Muscle layer of colon (tissue), 2 donors: ENCODE measurements at regions not wholly inside any gene's neighbourhood (a gene's known extent, or its start where the extent isn't known, plus 50 kb on each side); places are given as distances from the start of the nearest gene placed in this dataset.
"Not testable (repeated sequence)": the region's sequence is repeated elsewhere in the genome, so short reads cannot be mapped to it uniquely, and the experiment has no call there.

Source experiments
- H3K27ac ChIP-seq: one replicate; pipeline ENCODE4 v1.7.0; 2013; ENCODE audit warnings: low read depth, mild to moderate bottlenecking, low read length, moderate library complexity
- H3K27me3 ChIP-seq, 2 donors: one replicate each; pipeline ENCODE4 v1.7.0; 2013; ENCODE audit warnings: low read length in 2 of 2, mild to moderate bottlenecking in 2 of 2; ENCODE audit not compliant: insufficient read depth in 2 of 2, control insufficient read depth in 1 of 2
- H3K36me3 ChIP-seq: one replicate; pipeline ENCODE4 v1.7.0; 2013; ENCODE audit warnings: mild to moderate bottlenecking, low read length; ENCODE audit not compliant: insufficient read depth
- H3K4me1 ChIP-seq: one replicate; pipeline ENCODE4 v1.7.0; 2013; ENCODE audit warnings: mild to moderate bottlenecking, low read length; ENCODE audit not compliant: insufficient read depth
- H3K4me3 ChIP-seq, 2 donors: one replicate each; pipeline ENCODE4 v1.7.0; 2013; ENCODE audit warnings: low read length in 2 of 2, low read depth in 1 of 2, mild to moderate bottlenecking in 1 of 2, moderate library complexity in 1 of 2
- H3K9ac ChIP-seq: one replicate; pipeline ENCODE4 v1.7.0; 2013; ENCODE audit warnings: low read length
- H3K9me3 ChIP-seq: one replicate; pipeline ENCODE4 v1.7.0; 2013; ENCODE audit warnings: mild to moderate bottlenecking, low read length
- donor health status: abdominal sarcoma.
- donor health status: Adenocarcinoma of cecum.

- H3K36me3 ChIP-seq: no peaks in the 10 kb centered on the region
- no peak overlapping the region for H3K27ac ChIP-seq
- H3K9me3 ChIP-seq: no peaks in the 10 kb centered on the region
- no peak overlapping the region for H3K4me3 ChIP-seq
- H3K4me1 ChIP-seq: no peaks in the 10 kb centered on the region
- no peak overlapping the region for H3K9ac ChIP-seq
- peaks cover 0 to 38% of the 10 kb centered on the region in 2 donors for H3K27me3 ChIP-seq
Observed at GRCh38 chr4:3871881-3872833, 106.0 kb downstream of the ADRA2C start.

DNA sequence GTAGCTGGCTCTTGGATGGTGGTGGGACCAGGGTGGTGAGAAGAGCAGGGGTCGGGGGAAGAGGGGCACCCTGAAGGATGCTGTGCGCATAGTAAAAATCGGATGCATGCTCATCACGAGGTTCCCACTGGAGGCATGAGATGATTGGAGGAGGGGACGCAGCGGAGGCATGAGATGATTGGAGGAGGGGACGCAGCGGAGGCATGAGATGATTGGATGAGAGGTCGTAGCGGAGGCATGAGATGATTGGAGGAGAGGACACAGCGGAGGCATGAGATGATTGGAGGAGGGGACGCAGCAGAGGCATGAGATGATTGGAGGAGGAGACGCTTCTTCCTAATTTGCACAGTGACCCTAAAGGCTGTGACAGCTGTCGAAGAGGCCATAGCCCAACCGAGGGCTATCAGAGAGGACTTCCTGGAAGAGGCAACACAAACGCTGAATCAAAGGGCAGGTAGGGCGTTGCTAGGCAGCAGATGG, 106.7 kb downstream of the ADRA2C start:
- Histone ChIP-seq H3K9ac (no peak overlapping the region), H3K27ac (no peak overlapping the region), H3K4me1 (no peaks in the 10 kb centered on the region), H3K9me3 (no peaks in the 10 kb centered on the region), H3K4me3 (no peak overlapping the region), H3K27me3 (peaks cover 4 to 36% of the 10 kb centered on the region in 2 donors), H3K36me3 (no peaks in the 10 kb centered on the region)

DNA sequence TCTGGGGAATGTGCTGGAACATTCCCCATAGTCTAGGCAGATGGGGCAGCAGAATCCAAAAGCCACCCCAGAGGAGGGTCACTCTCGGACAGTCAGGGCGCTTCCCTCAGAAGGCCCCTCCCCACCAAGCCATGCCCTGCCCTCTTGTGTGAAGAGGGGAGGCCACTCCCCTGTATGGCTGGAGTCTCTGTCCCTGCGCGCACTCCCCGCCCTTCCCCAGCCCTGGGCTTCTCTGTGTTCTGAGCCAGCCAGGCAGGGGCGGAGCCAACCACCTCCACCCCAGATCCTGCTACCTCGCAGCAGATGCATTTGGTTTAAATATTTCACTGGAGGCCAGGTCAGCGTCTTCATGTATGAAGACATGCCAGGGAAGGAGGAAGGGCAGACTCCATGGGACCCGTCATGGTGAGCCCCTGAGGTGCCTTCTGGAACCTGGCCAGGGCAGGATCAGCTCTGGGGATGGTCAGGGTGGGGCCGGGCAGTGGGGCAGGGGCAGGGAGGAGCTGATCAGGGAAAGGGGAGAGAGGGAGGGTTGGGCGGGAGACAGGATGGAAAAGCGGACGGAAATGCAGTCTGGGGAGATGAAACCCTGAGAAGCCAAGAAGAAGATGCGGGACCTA, 107.3 kb downstream of the ADRA2C start:
- Histone ChIP-seq H3K4me3 (no peak overlapping the region), H3K36me3 (no peaks in the 10 kb centered on the region), H3K27me3 (peaks cover 5 to 36% of the 10 kb centered on the region in 2 donors), H3K9ac (no peak overlapping the region), H3K27ac (no peak overlapping the region), H3K4me1 (no peaks in the 10 kb centered on the region), H3K9me3 (no peaks in the 10 kb centered on the region)

DNA sequence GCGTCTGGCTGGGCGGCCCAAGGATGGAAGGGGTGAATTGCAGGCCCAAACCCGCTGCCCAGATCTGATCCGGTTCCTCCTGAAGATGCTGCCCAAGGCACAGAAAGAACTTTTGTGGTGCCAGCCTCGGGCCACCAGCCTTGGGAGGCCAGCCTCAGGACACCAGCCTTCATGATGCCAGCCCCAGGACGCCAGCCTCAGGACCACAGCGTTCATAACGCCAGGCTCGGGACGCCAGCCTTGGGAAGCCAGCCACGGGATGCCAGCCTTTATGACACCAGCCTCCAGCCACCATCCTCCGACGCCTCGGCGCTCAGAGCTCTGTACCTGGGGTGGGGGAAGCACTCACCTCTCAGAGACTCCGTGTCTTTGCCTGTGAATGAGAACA, 107.8 kb downstream of the ADRA2C start:
- peaks cover 5 to 36% of the 10 kb centered on the region in 2 donors for H3K27me3 ChIP-seq
- H3K9me3 ChIP-seq: no peaks in the 10 kb centered on the region
- H3K36me3 ChIP-seq: no peaks in the 10 kb centered on the region
- H3K4me3 ChIP-seq: no peak overlapping the region
- H3K9ac ChIP-seq: no peak overlapping the region
- H3K4me1 ChIP-seq: no peaks in the 10 kb centered on the region
- no peak overlapping the region for H3K27ac ChIP-seq

DNA sequence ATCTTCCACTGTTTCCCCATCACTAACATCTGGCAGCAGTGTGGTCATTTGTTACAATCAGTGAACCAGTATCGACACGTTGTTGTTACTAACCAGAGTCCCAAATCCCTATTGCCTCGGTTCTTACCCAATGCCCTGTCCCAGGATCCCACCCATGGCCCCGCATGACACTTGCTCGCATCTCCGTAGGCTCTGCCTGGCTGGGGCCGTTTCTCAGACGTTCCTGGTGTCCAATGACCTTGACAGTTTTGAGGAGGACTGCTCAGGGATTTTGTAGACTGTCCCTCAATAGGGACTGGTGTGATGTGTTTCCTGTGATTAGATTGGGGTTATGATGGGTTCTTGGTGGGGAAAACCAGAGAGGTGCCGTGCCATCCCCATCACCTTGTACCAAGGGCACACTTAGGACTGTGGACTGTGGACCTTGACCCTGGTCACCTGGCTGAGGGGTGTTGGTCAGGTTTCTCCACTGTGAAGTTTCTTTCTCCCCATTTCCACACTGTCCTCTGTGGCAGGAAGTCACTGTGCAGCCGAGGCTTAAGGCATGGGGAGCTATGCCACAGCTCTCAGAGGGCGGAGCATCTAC, 108.4 kb downstream of the ADRA2C start:
- Histone ChIP-seq H3K4me1 (no peaks in the 10 kb centered on the region), H3K9ac (no peak overlapping the region), H3K4me3 (no peak overlapping the region), H3K36me3 (no peaks in the 10 kb centered on the region), H3K9me3 (no peaks in the 10 kb centered on the region), H3K27ac (no peak overlapping the region), H3K27me3 (peaks cover 5 to 42% of the 10 kb centered on the region in 2 donors)

DNA sequence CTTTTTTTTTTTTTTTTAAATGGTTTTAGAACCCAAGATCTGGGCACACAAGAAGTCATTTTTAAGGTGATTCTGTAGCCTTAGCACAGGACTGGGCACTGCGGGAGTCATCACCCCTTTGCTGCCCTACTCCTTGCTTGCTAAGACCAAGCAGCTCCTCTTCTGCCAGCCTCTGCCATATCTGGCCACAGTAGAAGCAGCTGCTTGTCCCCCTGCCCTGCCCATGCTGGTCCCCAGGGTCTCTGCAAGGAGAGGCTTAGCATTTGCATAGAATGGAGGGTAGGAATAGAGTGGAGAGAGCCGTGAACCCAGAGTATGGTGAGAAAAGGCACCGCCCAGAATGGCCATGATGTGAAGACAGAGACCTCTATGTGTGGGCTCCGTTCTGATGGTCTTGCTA, 109.3 kb downstream of the ADRA2C start:
- no peaks in the 10 kb centered on the region for H3K9me3 ChIP-seq
- H3K4me3 ChIP-seq: no peak overlapping the region
- H3K27me3 ChIP-seq: peaks cover 10 to 45% of the 10 kb centered on the region in 2 donors
- no peaks in the 10 kb centered on the region for H3K36me3 ChIP-seq
- H3K9ac ChIP-seq: no peak overlapping the region
- no peaks in the 10 kb centered on the region for H3K4me1 ChIP-seq
- no peak overlapping the region for H3K27ac ChIP-seq

DNA sequence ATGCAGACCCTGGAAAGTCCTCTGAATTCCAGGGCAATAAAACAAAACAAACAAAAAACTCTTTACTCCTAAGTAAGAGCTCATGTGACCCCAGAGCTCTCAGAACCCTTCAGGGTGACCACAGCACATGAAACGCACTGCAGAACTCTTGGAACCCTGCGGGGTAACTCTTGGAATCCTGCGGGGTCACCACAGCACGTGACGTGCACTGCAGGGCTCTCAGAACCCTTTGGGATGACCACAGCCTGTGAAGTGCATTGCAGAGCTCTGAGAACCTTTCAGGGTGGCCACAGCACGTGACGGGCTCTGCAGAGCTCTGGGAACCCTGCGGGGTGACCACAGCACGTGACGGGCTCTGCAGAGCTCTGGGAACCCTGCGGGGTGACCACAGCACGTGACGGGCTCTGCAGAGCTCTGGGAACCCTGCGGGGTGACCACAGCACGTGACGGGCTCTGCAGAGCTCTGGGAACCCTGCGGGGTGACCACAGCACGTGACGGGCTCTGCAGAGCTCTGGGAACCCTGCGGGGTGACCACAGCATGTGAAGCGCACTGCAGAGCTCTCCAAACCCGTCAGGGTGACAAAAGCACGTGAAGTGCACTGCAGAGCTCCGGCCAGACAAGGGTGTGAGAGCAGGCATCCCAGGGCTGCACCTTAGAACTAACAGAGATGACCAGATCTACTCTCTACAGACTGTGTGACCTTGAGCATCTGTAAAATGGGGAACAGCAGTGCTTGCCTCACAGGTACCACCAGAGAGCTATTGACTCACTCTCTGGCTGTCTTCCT, 110.1 kb downstream of the ADRA2C start:
- H3K4me1 ChIP-seq, H3K36me3 ChIP-seq, H3K4me3 ChIP-seq, H3K27ac ChIP-seq, H3K9me3 ChIP-seq, H3K9ac ChIP-seq: not testable (repeated sequence)
- H3K27me3 ChIP-seq: peaks cover 16 to 48% of the 10 kb centered on the region in 2 donors

DNA sequence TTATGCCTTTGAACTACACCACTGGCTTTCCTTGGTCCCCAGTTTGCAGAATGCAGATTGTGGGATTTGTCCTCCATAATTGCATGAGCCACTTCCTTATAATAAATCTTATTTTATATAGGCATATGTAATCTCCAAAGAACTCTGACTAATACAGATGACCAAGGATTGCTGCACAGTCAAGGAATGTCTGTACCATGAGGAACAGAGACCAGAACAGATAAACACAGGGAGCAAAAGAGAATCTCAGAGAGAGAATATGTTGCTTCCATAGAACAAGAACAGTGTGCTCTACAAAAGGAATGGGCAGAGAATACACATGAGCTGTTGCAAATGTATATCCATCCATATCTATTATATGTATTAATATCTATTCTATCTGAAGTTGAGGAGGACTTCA, 111.1 kb downstream of the ADRA2C start:
- Histone ChIP-seq H3K4me3 (no peak overlapping the region), H3K9ac (no peak overlapping the region), H3K9me3 (no peaks in the 10 kb centered on the region), H3K36me3 (no peaks in the 10 kb centered on the region), H3K27ac (no peak overlapping the region), H3K4me1 (no peaks in the 10 kb centered on the region), H3K27me3 (peaks cover 16 to 41% of the 10 kb centered on the region in 2 donors)

DNA sequence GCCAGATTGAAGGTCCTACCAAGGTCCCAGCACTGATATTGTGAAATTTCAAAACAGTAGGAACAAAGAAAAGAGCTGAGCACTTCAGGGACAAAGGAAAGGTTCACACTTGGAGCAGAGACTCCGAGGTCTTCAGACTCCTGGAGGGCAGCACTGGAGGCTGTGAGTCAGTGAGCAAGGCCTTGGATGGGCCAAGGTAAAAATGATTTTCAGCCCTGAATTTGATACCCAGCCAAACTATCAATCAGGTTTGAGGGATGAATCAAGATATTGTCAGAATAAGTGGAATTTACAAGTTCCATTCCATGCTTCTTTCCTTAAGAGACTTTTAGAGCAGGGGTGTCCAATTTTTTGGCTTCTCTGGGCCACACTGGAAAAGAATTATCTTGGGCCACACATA, 111.7 kb downstream of the ADRA2C start:
- Histone ChIP-seq H3K4me3 (no peak overlapping the region), H3K9ac (no peak overlapping the region), H3K4me1 (no peaks in the 10 kb centered on the region), H3K9me3 (no peaks in the 10 kb centered on the region), H3K27me3 (peaks cover 16 to 35% of the 10 kb centered on the region in 2 donors), H3K36me3 (no peaks in the 10 kb centered on the region), H3K27ac (no peak overlapping the region)

GRCh38 chr4:3878678-3879077, 112.5 kb downstream of the ADRA2C start:
- no peaks in the 10 kb centered on the region for H3K4me1 ChIP-seq
- H3K27me3 ChIP-seq: peaks cover 16 to 28% of the 10 kb centered on the region in 2 donors
- no peak overlapping the region for H3K9ac ChIP-seq
- H3K27ac ChIP-seq: no peak overlapping the region
- no peaks in the 10 kb centered on the region for H3K36me3 ChIP-seq
- H3K4me3 ChIP-seq: no peak overlapping the region
- no peaks in the 10 kb centered on the region for H3K9me3 ChIP-seq
